ENCODE measurements at regions not wholly inside any gene's neighbourhood (a gene's known extent, or its start where the extent isn't known, plus 50 kb on each side); places are given as distances from the start of the nearest gene placed in this dataset.

- H3K9me3 ChIP-seq: no peaks in the 10 kb centered on the region
- no peaks in the 10 kb centered on the region for H3K36me3 ChIP-seq (ENCODE audit: insufficient read depth in 1 of 2, low read depth in 1 of 2)
- no peak for ATAC-seq
- WGBS, 3 donors: 82 to 95% (median 83%) methylated on average over 5 of the region's 5 CpGs
- no peaks in the 10 kb centered on the region for H3K4me1 ChIP-seq
- H3K4me3 ChIP-seq: no peak overlapping the region
- TF ChIP-seq CTCF (IDR thresholded peaks at IDR 0.05): no peak
- no peak overlapping the region for H3K27ac ChIP-seq
- H3K27me3 ChIP-seq (ENCODE audit: insufficient read depth in 3 of 3, low read length in 2 of 3): no peaks in the 10 kb centered on the region
- no peak for DNase-seq
- intact Hi-C loops (cut with DNase I): no loop called here
These were observed 59.5 kb upstream of the ALDH1B1 start for GRCh38 chr9:38333047-38333446.

GRCh38 chr9:38332625-38333024 lies 59.9 kb upstream of the ALDH1B1 start:
- Histone ChIP-seq H3K36me3 (ENCODE audit: insufficient read depth in 1 of 2, low read depth in 1 of 2) (no peaks in the 10 kb centered on the region), H3K4me3 (no peak overlapping the region), H3K27me3 (ENCODE audit: insufficient read depth in 3 of 3, low read length in 2 of 3) (no peaks in the 10 kb centered on the region), H3K9me3 (no peaks in the 10 kb centered on the region), H3K27ac (no peak overlapping the region), H3K4me1 (no peaks in the 10 kb centered on the region)
- DNase-seq (no peak), ATAC-seq (no peak)
- no peak for TF ChIP-seq CTCF (IDR thresholded peaks at IDR 0.05)
- intact Hi-C loops (cut with DNase I): no loop called here
- 68 to 96% (median 92%) methylated on average over 4 of the region's 4 CpGs for WGBS, 3 donors

- DNase-seq: no peak
- WGBS, 3 donors: 70 to 72% (median 70%) methylated on average over 8 of the region's 8 CpGs
- Histone ChIP-seq H3K9me3 (no peaks in the 10 kb centered on the region), H3K4me3 (no peak overlapping the region), H3K36me3 (ENCODE audit: insufficient read depth in 1 of 2, low read depth in 1 of 2) (no peaks in the 10 kb centered on the region), H3K4me1 (no peaks in the 10 kb centered on the region), H3K27ac (no peak overlapping the region), H3K27me3 (ENCODE audit: insufficient read depth in 3 of 3, low read length in 2 of 3) (no peaks in the 10 kb centered on the region)
- intact Hi-C loops (cut with DNase I): no loop called here
- TF ChIP-seq CTCF (IDR thresholded peaks at IDR 0.05): no peak
- ATAC-seq: no peak
These were observed 61.4 kb upstream of the ALDH1B1 start for GRCh38 chr9:38331141-38331540.

GRCh38 chr9:38329968-38330367 lies 62.5 kb upstream of the ALDH1B1 start:
- no peak for TF ChIP-seq CTCF (IDR thresholded peaks at IDR 0.05)
- Histone ChIP-seq H3K27ac (no peak overlapping the region), H3K4me1 (no peaks in the 10 kb centered on the region), H3K9me3 (no peaks in the 10 kb centered on the region), H3K27me3 (ENCODE audit: insufficient read depth in 3 of 3, low read length in 2 of 3) (no peaks in the 10 kb centered on the region), H3K36me3 (ENCODE audit: insufficient read depth in 1 of 2, low read depth in 1 of 2) (no peaks in the 10 kb centered on the region), H3K4me3 (no peak overlapping the region)
- no peak for DNase-seq
- ATAC-seq: no peak
- WGBS, 3 donors: 83 to 94% (median 90%) methylated on average over 11 of the region's 11 CpGs
- intact Hi-C loops (cut with DNase I): no loop called here

- no peak for DNase-seq
- no peaks in the 10 kb centered on the region for H3K4me1 ChIP-seq
- intact Hi-C loops (cut with DNase I): no loop called here
- no peaks in the 10 kb centered on the region for H3K9me3 ChIP-seq
- no peak for TF ChIP-seq CTCF (IDR thresholded peaks at IDR 0.05)
- H3K36me3 ChIP-seq (ENCODE audit: insufficient read depth in 1 of 2, low read depth in 1 of 2): no peaks in the 10 kb centered on the region
- no peak for ATAC-seq
- no peak overlapping the region for H3K4me3 ChIP-seq
- WGBS, 3 donors: 85 to 89% (median 89%) methylated on average over 1 of the region's 1 CpG
- H3K27ac ChIP-seq: no peak overlapping the region
- H3K27me3 ChIP-seq (ENCODE audit: insufficient read depth in 3 of 3, low read length in 2 of 3): no peaks in the 10 kb centered on the region
These were observed 63.7 kb upstream of the ALDH1B1 start for GRCh38 chr9:38328765-38329164.
